GM12865 (cell line): ENCODE measurements at regions not wholly inside any gene's neighbourhood (a gene's known extent, or its start where the extent isn't known, plus 50 kb on each side); places are given as distances from the start of the nearest gene placed in this dataset.

Experiments used
- DNase-seq: peaks from one replicate; pipeline ENCODE4 v3.0.0; 2010; ENCODE audit warnings: low read depth
- H3K4me3 ChIP-seq: 2 replicates; pipeline ENCODE4 v1.5.1; 2011; ENCODE audit warnings: mild to moderate bottlenecking, low read depth, low read length, control low read depth
- CTCF ChIP-seq: IDR thresholded peaks from 2 replicates; pipeline ENCODE4 v1.5.1; 2011; ENCODE audit warnings: low read length, control low read depth, low read depth, inconsistent platforms; ENCODE audit not compliant: insufficient read depth; ENCODE audit errors: missing control alignments

- H3K4me3 ChIP-seq, result no peak overlapping the region
- TF ChIP-seq CTCF, result no peak
- no peak for DNase-seq
These were observed 83.1 kb downstream of the CTAGE1 start for GRCh38 chr18:22334567-22334966.

GRCh38 chr18:22332590-22332989 is 85.1 kb downstream of the CTAGE1 start:
- peak; percentile 33 for DNase-seq
- TF ChIP-seq CTCF, result peak; percentile 19
- H3K4me3 ChIP-seq, result no peak overlapping the region

GRCh38 chr18:22330508-22330907 is 87.2 kb downstream of the CTAGE1 start:
- H3K4me3 ChIP-seq, result no peak overlapping the region
- TF ChIP-seq CTCF, result no peak
- DNase-seq, result no peak

GRCh38 chr18:22325396-22325795 is 92.3 kb downstream of the CTAGE1 start:
- H3K4me3 ChIP-seq, result no peak overlapping the region
- no peak for TF ChIP-seq CTCF
- no peak for DNase-seq

GRCh38 chr18:22324191-22325131 is 93.3 kb downstream of the CTAGE1 start:
- no peak for DNase-seq
- TF ChIP-seq CTCF, result no peak
- H3K4me3 ChIP-seq, result no peak overlapping the region

- H3K4me3 ChIP-seq, result no peak overlapping the region
- no peak for TF ChIP-seq CTCF
- DNase-seq, result no peak
These were observed 95.4 kb downstream of the CTAGE1 start for GRCh38 chr18:22322243-22322691.
